ENCODE measurements at regions not wholly inside any gene's neighbourhood (a gene's known extent, or its start where the extent isn't known, plus 50 kb on each side); places are given as distances from the start of the nearest gene placed in this dataset.

GRCh38 chr11:96894587-96894986 lies 504.8 kb downstream of the JRKL start:
- Histone ChIP-seq H3K79me2 (ENCODE audit: insufficient read depth, low read length) (no peaks in the 10 kb centered on the region), H3K9me2 (ENCODE audit: low read depth, low read length) (no peaks in the 10 kb centered on the region), H3K4me3 (ENCODE audit: low read depth, low read length, poor library complexity, severe bottlenecking) (no peak overlapping the region), H3K4me1 (ENCODE audit: insufficient read depth, low read length, severe bottlenecking) (no peaks in the 10 kb centered on the region), H3K36me3 (ENCODE audit: insufficient read depth, low read length) (no peaks in the 10 kb centered on the region), H3K27ac (ENCODE audit: low read depth, low read length, poor library complexity, severe bottlenecking) (no peak overlapping the region), H3F3A (ENCODE audit: insufficient read depth, low read length) (no peaks in the 10 kb centered on the region), H3K4me2 (ENCODE audit: low read length) (no peak overlapping the region), H2AFZ (ENCODE audit: low read length) (no peak overlapping the region), H3K9ac (ENCODE audit: low read length) (no peak overlapping the region), H3K9me3 (ENCODE audit: low read length) (no peaks in the 10 kb centered on the region), H3K27me3 (ENCODE audit: insufficient read depth, low read length) (no peaks in the 10 kb centered on the region), H4K20me1 (ENCODE audit: insufficient read depth, low read length) (no peaks in the 10 kb centered on the region)
- no peak for TF ChIP-seq EZH2 (IDR thresholded peaks at IDR 0.05; ENCODE audit: borderline replicate concordance, low read length)
- no peak for TF ChIP-seq CTCF (IDR thresholded peaks at IDR 0.05; ENCODE audit: low read length)

GRCh38 chr11:96899971-96900370 lies 510.2 kb downstream of the JRKL start:
- TF ChIP-seq CTCF (IDR thresholded peaks at IDR 0.05; ENCODE audit: low read length) (no peak), EZH2 (IDR thresholded peaks at IDR 0.05; ENCODE audit: borderline replicate concordance, low read length) (no peak)
- H3K9ac ChIP-seq (ENCODE audit: low read length) = no peak overlapping the region
- H3K4me3 ChIP-seq (ENCODE audit: low read depth, low read length, poor library complexity, severe bottlenecking) = no peak overlapping the region
- H3F3A ChIP-seq (ENCODE audit: insufficient read depth, low read length) = no peaks in the 10 kb centered on the region
- H3K4me1 ChIP-seq (ENCODE audit: insufficient read depth, low read length, severe bottlenecking) = no peaks in the 10 kb centered on the region
- H3K9me2 ChIP-seq (ENCODE audit: low read depth, low read length) = no peaks in the 10 kb centered on the region; the same call in 1 of the 2 replicates
- no peak overlapping the region for H2AFZ ChIP-seq (ENCODE audit: low read length)
- H3K36me3 ChIP-seq (ENCODE audit: insufficient read depth, low read length) = no peaks in the 10 kb centered on the region
- no peaks in the 10 kb centered on the region for H4K20me1 ChIP-seq (ENCODE audit: insufficient read depth, low read length)
- no peaks in the 10 kb centered on the region for H3K9me3 ChIP-seq (ENCODE audit: low read length)
- no peaks in the 10 kb centered on the region for H3K27me3 ChIP-seq (ENCODE audit: insufficient read depth, low read length)
- H3K27ac ChIP-seq (ENCODE audit: low read depth, low read length, poor library complexity, severe bottlenecking) = no peak overlapping the region
- no peaks in the 10 kb centered on the region for H3K79me2 ChIP-seq (ENCODE audit: insufficient read depth, low read length)
- H3K4me2 ChIP-seq (ENCODE audit: low read length) = no peak overlapping the region

GRCh38 chr11:96905143-96905542 lies 515.3 kb downstream of the JRKL start:
- TF ChIP-seq EZH2 (IDR thresholded peaks at IDR 0.05; ENCODE audit: borderline replicate concordance, low read length) = no peak
- TF ChIP-seq CTCF (IDR thresholded peaks at IDR 0.05; ENCODE audit: low read length) = no peak
- H3F3A ChIP-seq (ENCODE audit: insufficient read depth, low read length) = no peaks in the 10 kb centered on the region
- H2AFZ ChIP-seq (ENCODE audit: low read length) = no peak overlapping the region
- no peak overlapping the region for H3K27ac ChIP-seq (ENCODE audit: low read depth, low read length, poor library complexity, severe bottlenecking)
- no peaks in the 10 kb centered on the region for H4K20me1 ChIP-seq (ENCODE audit: insufficient read depth, low read length)
- H3K4me2 ChIP-seq (ENCODE audit: low read length) = no peak overlapping the region
- no peaks in the 10 kb centered on the region for H3K27me3 ChIP-seq (ENCODE audit: insufficient read depth, low read length)
- no peaks in the 10 kb centered on the region for H3K4me1 ChIP-seq (ENCODE audit: insufficient read depth, low read length, severe bottlenecking)
- no peaks in the 10 kb centered on the region for H3K36me3 ChIP-seq (ENCODE audit: insufficient read depth, low read length)
- H3K9ac ChIP-seq (ENCODE audit: low read length) = no peak overlapping the region
- no peak overlapping the region for H3K4me3 ChIP-seq (ENCODE audit: low read depth, low read length, poor library complexity, severe bottlenecking)
- H3K9me3 ChIP-seq (ENCODE audit: low read length) = no peaks in the 10 kb centered on the region
- H3K9me2 ChIP-seq (ENCODE audit: low read depth, low read length) = no peaks in the 10 kb centered on the region; the same call in 1 of the 2 replicates
- no peaks in the 10 kb centered on the region for H3K79me2 ChIP-seq (ENCODE audit: insufficient read depth, low read length)
